RKO (cell line): ENCODE measurements at regions not wholly inside any gene's neighbourhood (a gene's known extent, or its start where the extent isn't known, plus 50 kb on each side); places are given as distances from the start of the nearest gene placed in this dataset.
"Not testable (repeated sequence)": the region's sequence is repeated elsewhere in the genome, so short reads cannot be mapped to it uniquely, and the experiment has no call there.

ENCODE experiments used
- DNase-seq: peaks from one replicate; pipeline ENCODE4 v3.0.0-alpha.2; 2016; ENCODE audit warnings: low spot score

DNA sequence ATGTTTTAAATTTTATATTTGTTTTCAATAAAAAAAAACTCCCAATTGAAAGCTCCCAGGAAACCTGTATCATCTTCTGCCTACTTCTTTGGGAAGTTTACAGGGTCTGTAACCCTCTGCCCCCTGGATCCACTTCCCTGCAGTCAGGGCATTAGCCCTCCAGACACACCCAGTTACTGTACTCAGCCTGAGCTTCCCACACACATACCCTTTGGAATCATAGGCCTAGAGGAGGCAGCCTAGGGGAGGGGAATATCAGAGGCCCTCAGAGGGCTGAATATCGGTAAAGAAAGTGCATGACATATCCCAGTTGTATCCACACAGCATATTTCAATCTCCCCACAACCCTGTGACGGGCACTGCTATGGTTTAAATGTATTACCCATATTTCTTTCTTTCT lies 56.2 kb upstream of the TFPI start:
- DNase-seq: not testable (repeated sequence)

DNA sequence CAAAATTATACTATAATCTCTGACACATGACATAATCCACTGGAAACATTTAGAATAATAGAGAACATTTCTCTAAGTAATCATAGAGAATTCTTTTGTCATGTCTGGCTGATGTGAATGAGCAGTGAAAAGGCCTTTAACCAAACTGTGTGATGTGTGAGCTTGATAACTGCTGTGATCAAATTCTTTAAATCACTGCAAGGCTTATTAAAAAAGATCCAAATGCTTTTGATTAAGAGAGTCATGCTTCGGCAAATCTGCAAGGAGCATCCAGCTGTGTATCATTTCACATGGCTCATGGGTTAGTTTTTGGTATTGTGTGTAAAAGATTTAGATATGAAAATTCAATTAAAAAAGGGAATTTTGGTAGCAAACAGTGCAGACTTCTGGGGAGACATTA lies 58.6 kb upstream of the TFPI start:
- DNase-seq: no peak

DNA sequence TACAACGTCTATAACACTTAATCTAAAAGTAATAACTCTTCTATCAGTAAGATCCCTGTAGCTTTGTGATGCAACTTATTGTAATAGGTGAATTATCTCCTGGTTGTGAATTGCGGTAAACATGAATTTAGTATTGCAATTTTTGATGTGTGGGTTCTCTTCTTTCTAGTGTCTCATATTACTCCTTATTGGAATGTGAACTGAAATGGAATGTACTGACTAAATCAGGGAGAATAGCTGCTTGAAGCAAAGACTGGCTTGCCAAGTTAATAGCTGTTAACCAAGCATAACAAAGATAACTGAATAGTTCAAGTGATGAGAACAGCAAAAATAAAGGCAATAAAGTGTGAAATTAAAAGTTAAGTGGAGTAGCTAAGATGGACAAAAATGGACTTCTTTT lies 60.5 kb upstream of the TFPI start:
- DNase-seq: no peak

DNA sequence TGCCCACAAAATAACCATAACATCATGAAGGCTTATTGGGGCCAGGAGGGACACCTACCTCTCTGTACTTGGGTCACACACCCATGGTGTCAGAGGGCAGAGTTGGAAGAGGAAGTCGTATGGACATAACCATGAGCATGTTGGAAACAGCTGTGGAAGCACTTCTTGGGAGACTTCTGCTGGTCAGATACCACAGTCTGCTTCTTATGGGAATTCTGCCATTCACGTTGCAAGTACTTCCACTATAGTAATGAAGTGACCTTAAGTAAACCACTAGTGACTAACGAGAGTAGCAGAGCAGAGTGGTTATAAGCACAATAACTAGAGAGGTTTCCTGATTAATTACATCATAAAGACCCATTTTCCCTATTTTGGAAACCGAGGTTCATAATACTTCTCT lies 61.1 kb upstream of the TFPI start:
- peak; percentile 11 for DNase-seq

DNA sequence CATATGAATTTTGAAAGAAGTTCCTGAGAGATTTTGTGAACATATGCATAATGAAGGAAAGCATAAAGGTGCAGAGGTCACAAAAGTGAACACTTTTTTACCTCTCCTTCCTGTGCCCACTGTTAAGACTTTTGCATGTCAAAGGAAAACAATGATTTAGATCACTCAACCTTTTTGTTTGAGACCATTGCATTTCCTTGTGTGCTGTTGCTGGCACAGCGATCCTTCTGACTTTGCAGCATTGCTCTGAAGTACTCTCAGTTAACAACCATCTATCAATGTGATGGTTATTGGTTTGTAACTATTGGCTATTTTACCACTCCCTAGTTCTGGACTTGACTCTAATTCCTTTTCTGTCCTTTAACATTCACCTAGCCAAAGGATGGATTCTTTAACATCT lies 61.7 kb upstream of the TFPI start:
- no peak for DNase-seq

DNA sequence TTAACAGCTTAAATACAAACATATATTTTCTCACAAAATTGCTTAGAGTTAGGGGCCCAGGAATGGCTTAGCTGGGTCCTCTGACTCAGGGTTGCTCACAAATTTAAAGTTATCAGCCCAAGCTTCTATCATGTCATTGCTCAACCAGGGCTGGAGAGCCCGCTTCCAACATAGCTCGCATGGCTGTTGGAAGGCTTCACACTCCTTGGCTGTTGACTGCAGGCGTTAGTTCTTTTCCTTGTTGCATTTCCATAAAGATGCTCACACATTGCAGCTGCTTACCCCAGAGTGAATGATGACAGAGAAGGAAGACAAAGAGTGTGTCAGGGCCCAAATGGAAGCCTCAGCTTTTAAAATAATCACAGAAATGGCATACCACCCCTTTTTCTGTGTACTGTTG lies 62.9 kb upstream of the TFPI start:
- DNase-seq: no peak

DNA sequence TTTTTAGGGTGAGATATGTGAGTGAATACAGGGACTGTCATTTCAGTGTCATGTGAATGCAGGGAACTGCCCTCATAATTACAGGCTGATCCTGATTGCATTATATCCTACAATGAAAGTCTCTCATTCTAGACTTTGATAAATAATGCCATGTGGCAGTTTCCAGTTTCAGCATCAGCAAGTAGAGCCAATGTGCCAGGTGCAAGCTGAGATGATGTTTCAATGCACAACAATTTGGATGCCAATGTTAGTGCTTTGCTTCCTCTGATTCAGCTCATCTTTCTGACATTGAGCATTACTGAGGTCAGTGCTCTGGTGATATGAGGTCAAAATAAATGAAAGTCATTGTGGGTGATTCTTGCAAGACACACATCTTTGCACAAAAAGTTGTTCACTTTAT lies 63.7 kb upstream of the TFPI start:
- DNase-seq: peak; percentile 14

DNA sequence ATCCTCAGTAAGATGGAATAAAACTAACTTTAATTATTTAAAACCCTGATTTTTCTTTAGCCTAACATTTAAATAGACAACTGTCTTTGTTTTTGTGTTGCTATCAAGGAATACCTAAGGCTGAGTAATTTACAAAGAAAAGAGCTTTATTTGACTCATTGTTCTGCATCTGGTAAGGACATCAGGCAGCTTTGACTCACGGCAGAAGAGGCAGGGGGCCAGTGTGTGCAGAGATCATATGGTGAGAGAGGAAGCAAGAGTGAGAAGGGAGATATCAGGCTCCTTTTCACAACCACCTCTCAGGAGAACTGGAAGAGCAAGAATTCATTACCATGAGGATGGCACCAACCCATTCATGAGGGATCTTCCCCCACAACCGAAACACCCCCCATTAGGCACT lies 64.6 kb upstream of the TFPI start:
- DNase-seq: no peak

DNA sequence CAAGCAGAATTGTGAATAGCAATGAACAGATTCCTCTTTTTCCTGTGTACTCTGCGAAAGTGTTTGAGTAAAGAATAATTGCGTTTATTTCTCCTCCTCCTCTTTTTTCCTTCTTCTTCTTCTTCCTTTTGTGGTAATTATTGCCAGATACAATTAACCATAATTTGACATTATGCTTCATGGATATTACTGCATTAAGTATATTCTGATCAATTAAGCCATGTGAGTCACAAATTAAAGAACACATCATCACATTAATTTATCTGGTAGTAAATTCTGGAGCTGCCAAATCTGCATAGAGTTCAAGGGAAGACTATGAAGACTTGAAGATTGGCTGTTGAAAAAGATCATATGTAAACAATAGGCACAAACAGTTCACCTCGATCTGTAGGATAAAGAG lies 72.9 kb upstream of the TFPI start:
- DNase-seq: no peak

DNA sequence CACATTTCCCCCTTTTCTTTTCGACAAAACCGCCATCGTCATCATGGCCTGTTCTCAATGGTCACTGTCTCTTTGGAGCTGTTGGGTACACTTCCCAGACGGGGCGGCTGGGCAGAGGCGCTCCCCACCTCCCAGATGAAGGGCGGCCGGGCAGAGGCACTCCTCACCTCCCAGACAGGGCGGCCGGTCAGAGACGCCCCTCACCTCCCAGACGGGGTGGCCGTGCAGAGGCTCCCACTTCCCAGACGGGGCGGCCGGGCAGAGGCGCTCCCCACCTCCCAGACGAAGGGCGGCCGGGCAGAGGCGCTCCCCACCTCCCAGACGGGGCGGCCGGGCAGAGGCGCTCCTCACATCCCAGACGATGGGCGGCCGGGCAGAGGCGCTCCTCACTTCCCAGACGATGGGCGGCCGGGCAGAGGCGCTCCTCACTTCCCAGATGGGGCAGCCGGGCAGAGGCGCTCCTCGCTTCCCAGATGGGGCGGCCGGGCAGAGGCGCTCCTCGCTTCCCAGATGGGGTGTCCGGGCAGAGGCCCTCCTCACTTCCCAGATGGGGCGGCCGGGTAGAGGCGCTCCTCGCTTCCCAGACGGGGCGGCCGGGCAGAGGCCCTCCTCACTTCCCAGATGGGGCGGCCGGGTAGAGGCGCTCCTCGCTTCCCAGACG lies 82.6 kb upstream of the TFPI start:
- not testable (repeated sequence) for DNase-seq

DNA sequence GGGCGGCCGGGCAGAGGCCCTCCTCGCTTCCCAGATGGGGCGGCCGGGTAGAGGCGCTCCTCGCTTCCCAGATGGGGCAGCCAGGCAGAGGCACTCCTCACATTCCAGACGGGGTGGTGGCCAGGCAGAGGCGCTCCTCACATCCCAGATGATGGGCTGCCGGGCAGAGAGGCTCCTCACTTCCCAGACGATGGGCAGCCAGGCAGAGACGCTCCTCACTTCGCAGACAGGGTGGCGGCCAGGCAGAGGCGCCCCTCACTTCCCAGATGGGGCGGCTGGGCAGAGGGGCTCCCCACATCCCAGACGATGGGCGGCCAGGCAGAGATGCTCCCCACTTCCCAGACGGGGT lies 83.1 kb upstream of the TFPI start:
- not testable (repeated sequence) for DNase-seq

DNA sequence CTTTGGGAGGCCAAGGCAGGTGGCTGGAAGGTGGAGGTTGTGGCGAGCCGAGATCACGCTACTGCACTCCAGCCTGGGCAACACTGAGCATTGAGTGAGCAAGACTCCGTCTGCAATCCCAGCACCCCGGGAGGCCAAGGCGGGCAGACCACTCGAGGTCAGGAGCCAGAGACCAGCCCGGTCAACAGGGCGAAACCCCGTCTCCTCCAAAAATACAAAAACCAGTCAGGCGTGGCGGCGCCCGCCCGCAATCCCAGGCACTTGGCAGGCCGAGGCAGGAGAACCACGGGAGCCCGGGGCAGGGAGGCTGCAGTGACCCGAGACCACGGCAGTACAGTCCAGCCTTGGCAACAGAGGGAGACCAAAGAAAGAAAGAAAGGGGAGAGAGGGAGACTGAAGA lies 83.5 kb upstream of the TFPI start:
- not testable (repeated sequence) for DNase-seq

DNA sequence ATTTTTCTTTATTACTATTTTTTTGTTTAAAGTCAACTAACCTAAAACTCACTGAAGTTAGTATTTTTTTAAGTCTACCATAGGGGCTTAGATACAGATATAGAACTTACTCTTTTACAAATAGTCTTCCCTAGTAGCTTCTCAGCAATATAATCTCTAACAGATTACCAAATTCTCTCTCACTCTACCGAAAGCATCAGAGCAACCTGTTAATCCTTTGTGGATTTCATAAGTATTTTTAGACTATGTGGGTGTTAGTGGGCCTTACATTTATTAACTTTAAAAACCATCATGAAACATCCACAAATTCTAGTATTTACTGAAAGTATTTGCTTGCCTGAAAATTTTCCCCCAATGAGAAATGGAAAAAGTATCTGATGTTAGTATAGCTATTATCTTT lies 84.6 kb upstream of the TFPI start:
- DNase-seq: no peak

DNA sequence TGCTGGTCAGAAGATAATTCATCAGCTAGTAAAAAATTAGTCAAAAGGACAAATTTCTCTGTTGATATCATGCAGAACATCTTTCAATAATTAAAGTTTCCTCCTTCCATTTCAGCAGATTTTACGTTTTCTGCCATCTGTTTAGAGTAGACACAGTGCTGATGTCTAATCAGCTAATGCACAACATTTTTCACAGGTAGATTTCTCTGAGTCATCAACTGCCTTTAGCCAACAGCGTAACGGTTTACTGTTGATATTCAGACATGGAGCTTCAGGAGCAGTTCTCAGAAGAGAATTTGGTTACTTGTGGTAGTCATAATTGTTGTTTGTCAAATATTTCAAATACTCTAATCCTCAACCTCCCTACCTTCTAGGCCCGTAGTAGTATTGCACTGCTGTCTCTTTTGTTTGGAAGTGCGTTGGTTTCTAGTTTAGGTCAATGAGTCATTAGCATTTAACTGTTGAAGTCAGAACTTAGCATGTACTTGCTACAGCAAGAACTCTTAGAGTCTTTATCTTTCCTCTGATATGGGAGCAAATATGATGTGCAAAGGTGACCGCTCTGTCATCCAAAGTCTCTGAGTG lies 86.8 kb upstream of the TFPI start:
- no peak for DNase-seq

DNA sequence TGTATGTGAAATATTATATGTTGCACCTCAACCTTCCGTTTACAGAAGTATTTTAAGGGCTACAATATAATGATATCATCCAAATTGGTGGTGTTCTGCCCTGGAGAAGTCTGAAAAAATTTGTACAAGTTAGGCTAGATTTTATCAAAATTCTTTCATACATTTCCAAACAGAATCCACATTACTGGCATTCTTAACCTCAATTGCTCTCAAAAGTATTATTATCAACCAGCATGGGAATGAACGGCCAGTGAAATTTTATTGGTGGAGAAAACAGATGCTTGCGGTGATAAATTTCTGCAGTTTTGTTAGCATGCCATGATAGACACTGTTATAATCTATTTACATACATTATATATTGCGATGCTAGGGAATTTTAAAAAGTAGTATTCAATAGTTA lies 88.3 kb upstream of the TFPI start:
- DNase-seq: no peak

DNA sequence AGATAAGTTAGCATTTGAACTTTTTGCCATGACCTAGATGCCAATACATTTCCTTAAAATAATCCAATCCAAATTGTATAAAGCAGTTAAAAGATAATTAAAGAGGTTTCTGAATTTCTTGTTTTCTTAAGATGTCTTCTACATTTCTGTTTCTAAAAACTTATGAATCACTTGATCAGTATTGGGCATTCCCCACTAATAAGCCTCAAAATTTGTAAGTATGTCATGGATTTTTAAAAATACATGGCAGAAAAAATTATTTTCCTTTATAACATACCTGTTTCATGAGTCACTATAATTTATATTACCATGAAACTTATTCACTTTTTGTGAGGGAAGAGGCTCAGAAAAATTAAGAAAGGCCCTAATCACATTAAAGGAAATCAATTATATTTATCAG lies 90.3 kb upstream of the TFPI start:
- no peak for DNase-seq

DNA sequence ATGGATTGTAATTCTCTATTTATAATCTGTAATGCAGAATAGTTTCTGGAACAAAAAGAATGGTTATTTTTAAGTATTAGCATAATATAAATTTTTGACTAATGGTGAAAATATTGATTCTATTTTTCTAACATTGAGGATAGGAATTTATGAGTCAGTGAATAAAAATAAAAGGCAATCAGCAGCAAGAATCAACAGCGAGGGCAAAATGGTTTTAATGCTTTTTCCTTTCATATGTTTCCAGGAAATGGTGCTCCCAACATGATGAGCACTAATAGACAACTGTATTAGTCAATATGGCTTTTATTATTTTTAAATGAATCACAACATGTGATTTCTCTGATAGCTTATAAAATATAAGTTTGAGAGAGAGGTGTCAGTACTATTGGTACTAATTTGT lies 90.7 kb upstream of the TFPI start:
- DNase-seq: no peak

DNA sequence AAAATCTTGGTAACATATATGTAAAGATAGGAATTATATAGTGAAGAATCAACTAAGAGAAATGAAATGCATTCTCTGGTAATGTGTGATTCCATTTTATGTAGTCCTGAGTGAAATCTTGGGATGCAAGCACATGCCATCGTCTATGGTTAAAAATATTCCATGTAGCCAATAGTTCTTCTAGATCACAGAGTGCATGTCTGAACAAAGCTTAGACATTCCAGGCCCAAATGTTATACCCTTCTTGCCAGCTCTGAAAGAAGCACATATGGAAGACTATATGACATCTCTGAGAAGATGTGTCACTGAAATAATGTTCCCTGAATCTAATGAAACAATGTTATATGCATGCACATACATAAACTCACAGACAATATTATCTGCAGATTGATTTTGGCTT lies 92.3 kb upstream of the TFPI start:
- no peak for DNase-seq

DNA sequence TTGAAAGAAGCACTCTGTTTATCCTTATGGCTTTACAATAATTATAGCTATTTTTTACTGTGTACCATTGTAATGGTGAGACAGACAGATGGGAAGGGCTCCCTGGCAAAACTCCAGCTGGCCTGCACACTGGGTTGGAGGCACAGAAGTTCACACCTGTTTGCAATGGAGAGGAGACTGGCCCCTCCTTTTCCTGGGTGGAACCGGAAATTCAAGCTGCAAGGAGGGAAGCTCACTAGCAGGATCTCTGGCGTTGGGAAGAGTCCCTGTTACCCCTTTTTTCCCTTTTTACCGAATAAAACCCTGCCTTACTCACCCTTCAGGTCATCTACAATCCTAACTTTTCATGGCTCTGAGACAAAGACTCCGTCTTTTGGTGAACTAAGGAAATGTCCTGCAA lies 100.3 kb upstream of the TFPI start:
- no peak for DNase-seq

DNA sequence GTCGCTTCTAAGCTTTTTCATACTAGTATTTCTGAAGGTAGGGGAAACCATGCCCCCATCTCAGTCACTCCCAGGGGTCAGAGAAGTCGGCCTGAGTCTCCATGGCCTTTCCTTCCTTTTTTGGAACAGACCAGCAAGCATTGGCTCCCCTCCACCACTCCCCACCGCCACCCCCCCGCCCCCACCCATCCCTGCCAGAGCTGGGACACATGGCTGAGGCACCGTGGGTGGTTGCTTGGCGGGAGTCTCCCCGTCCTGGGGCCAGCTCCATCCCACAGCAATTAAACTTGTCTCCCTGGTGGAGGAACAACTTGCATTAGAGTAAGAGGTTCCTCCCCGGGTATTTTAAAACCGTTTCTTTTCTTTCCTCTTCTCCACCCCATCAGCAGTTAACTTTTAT lies 100.8 kb upstream of the TFPI start:
- DNase-seq: no peak

DNA sequence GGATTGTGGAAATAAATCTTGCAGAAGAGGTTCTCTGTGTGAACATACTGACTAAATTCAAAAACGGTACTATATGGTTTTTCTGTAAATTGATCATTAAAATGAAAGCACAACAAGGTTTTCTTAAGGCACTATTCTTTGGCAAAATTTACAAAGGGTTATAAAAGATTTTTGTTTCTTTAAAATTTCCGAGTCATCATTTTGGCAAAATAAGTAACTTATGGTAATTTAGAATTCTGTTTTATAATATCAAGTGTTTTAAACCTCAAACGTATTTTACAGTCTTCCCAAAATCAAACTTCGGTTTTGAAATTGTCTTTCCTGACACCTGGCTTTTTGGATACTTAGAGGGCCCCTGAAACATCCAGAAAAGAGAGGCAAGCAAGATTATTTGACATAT lies 101.9 kb upstream of the TFPI start:
- no peak for DNase-seq

DNA sequence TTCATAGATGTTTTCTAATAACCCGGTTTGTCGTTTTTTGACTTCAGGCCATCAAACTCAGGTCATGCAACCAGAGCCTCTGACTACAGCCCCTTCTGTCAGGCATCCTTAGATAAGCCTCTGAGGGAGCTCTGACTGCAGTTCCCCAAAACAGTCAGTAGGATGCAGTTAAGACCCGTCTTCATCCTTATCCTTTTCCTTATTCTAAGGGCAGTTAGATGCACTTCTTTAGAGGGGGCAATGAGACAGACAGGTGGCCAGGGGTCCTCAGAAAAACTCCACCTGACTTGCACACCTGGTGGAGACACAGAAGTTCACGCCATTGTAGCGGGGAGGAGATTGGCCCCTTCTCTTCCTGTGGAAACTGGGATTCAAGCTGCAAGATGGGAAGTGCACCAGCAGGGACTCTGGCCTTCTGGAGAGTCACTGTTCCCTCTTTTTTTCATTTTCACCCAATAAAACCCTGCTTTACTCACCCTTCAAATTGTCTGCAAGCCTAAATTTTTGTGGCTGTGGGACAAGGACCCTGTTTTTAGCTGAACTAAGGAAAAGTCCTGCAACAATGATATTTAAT lies 104.8 kb upstream of the TFPI start:
- DNase-seq: no peak

DNA sequence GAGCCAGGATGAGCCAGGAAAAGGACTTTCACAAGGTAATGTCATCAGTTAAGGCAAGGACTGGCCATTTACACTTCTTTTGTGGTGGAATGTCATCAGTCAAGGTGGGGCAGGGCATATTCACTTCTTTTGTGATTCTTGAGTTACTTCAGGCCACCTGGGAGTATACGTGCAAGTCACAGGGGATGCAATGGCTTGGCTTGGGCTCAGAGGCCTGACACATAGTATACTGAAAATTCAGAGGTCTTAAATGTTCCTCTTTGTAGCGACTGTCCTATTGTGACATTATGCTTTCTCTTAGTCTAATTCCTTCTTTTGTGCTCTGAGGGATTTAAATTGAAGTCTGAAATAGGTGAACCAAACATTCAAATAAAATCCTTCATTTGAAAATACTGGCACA lies 121.8 kb upstream of the TFPI start:
- not testable (repeated sequence) for DNase-seq

DNA sequence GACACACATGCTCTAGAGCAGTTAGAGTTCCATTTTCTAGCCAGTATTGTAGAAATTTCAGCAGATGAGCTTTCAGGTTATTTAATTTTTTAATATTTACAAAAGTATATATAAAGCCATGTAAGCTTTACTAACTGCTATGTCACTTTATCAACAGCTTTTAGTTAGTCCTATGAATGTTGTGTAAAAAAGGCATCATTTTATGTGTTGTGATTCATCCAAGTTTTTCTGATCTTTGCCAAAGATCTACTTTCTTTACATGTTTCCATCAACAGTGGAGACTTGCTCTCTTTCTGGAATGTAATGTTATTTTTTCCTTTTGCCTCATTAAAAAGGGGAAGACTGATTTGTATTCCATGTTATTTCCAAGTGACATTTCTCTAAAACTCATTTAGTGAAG lies 125.2 kb upstream of the TFPI start:
- no peak for DNase-seq
